OCI-LY7 (cell line): ENCODE measurements at regions not wholly inside any gene's neighbourhood (a gene's known extent, or its start where the extent isn't known, plus 50 kb on each side); places are given as distances from the start of the nearest gene placed in this dataset.

Experiments
- BruUV-seq: library from RNA; stranded (reverse); fragments of 400-500 nt; replicated peaks from 2 replicates; lab custom pipeline; 2021; lab: Mats Ljungman, UMichigan
- CTCF ChIA-PET: fragments of 300-600 bp; sonication (Branson Sonifier 250); formaldehyde crosslinking; loops from one replicate; lab custom pipeline; 2022; ENCODE audit warnings: antibody characterized with exemption; ENCODE audit not compliant: unreplicated experiment; lab: Charles Lee
- POLR2A ChIA-PET: fragments of 300-600 bp; sonication (Branson Sonifier 250); formaldehyde crosslinking; loops from one replicate; lab custom pipeline; 2022; ENCODE audit warnings: antibody characterized with exemption; lab: Charles Lee
- DNase-seq: peaks from one replicate; pipeline ENCODE4 v3.0.0-alpha.2; 2015; ENCODE audit warnings: low spot score
- H2AFZ ChIP-seq: fragments of 200-600 bp; sonication (generic), shearing (Covaris generic); 2 replicates; pipeline ENCODE4 v1.6.1; 2014; ENCODE audit warnings: mild to moderate bottlenecking, antibody characterized with exemption, low read length, moderate library complexity
- H3K27ac ChIP-seq: fragments of 200-600 bp; sonication (generic); 2 replicates; pipeline ENCODE4 v1.5.1; 2014; ENCODE audit warnings: mixed run types, low read depth, mild to moderate bottlenecking, moderate library complexity, low read length, inconsistent platforms; ENCODE audit not compliant: poor library complexity, severe bottlenecking
- H3K36me3 ChIP-seq: fragments of 200-600 bp; sonication (generic); 2 replicates; pipeline ENCODE4 v1.6.1; 2014; ENCODE audit warnings: mild to moderate bottlenecking, antibody characterized with exemption, low read length, moderate library complexity, mixed read lengths; ENCODE audit not compliant: insufficient read depth
- H3K4me1 ChIP-seq: fragments of 200-600 bp; sonication (generic); 2 replicates; pipeline ENCODE4 v1.5.1; 2014; ENCODE audit warnings: mild to moderate bottlenecking, low read length; ENCODE audit not compliant: insufficient read depth, poor library complexity, severe bottlenecking
- H3K4me2 ChIP-seq: fragments of 200-600 bp; sonication (generic); 2 replicates; pipeline ENCODE4 v1.6.1; 2014; ENCODE audit warnings: mild to moderate bottlenecking, low read length
- H3K4me3 ChIP-seq: fragments of 200-600 bp; sonication (generic); 2 replicates; pipeline ENCODE4 v1.5.1; 2014; ENCODE audit warnings: mild to moderate bottlenecking, low read depth, low read length; ENCODE audit not compliant: poor library complexity, severe bottlenecking
- H3K79me2 ChIP-seq: fragments of 200-600 bp; sonication (generic); 2 replicates; pipeline ENCODE4 v1.6.1; 2016; ENCODE audit warnings: low read depth, mild to moderate bottlenecking, low read length, moderate library complexity, mixed read lengths; ENCODE audit not compliant: insufficient read depth
- H3K9me2 ChIP-seq: fragments of 200-600 bp; sonication (generic); 2 replicates; pipeline ENCODE4 v1.6.1; 2016; ENCODE audit warnings: mild to moderate bottlenecking, low read length, mixed read lengths; ENCODE audit not compliant: insufficient read depth
- H3K9me3 ChIP-seq: fragments of 200-600 bp; sonication (generic); 2 replicates; pipeline ENCODE4 v1.6.1; 2014; ENCODE audit warnings: mild to moderate bottlenecking, mixed run types, low read length, mixed read lengths
- H4K20me1 ChIP-seq: fragments of 200-600 bp; sonication (generic); 2 replicates; pipeline ENCODE4 v1.6.1; 2014; ENCODE audit warnings: mild to moderate bottlenecking, antibody characterized with exemption, low read length, moderate library complexity, mixed read lengths; ENCODE audit not compliant: insufficient read depth
- CTCF ChIP-seq: fragments of 200-600 bp; sonication (generic); conservative IDR thresholded peaks from 2 replicates; pipeline ENCODE4 v1.5.1; 2014; ENCODE audit warnings: mild to moderate bottlenecking, antibody characterized with exemption, low read length, moderate library complexity, mixed read lengths
- EZH2phosphoT487 ChIP-seq: fragments of 200-600 bp; sonication (generic); IDR thresholded peaks from 2 replicates; pipeline ENCODE4 v1.6.1; 2018; ENCODE audit warnings: low read depth, borderline replicate concordance, mild to moderate bottlenecking, mixed run types, antibody characterized with exemption, low read length, moderate library complexity, mixed read lengths
- intact Hi-C: fragments of 100-400 bp; cut with micrococcal nuclease; formaldehyde crosslinking; loops from one replicate; pipeline ENCODE4 v1.10.0; 2022; ENCODE audit not compliant: unreplicated experiment

- Histone ChIP-seq H3K9me3 (no peaks in the 10 kb centered on the region), H3K4me1 (no peaks in the 10 kb centered on the region), H3K36me3 (no peaks in the 10 kb centered on the region), H3K4me3 (no peak overlapping the region), H4K20me1 (no peaks in the 10 kb centered on the region), H3K27ac (no peak overlapping the region), H2AFZ (no peak overlapping the region), H3K4me2 (no peak overlapping the region), H3K79me2 (no peaks in the 10 kb centered on the region), H3K9me2 (no peaks in the 10 kb centered on the region)
- CTCF ChIA-PET: no interaction called here
- DNase-seq: no peak
- TF ChIP-seq EZH2phosphoT487 (no peak), CTCF (no peak)
- no TSS peak for BruUV-seq
- intact Hi-C loops: no loop called here
- POLR2A ChIA-PET: no interaction called here
Observed at GRCh38 chr4:115629270-115629669, 515.9 kb upstream of the NDST4 start.

GRCh38 chr4:115609631-115610030 lies 496.2 kb upstream of the NDST4 start:
- ChIA-PET CTCF (no interaction called here), POLR2A (no interaction called here)
- Histone ChIP-seq H3K36me3 (no peaks in the 10 kb centered on the region), H2AFZ (no peak overlapping the region), H3K4me1 (no peaks in the 10 kb centered on the region), H3K9me3 (no peaks in the 10 kb centered on the region), H3K4me3 (no peak overlapping the region), H4K20me1 (no peaks in the 10 kb centered on the region), H3K4me2 (no peak overlapping the region), H3K27ac (no peak overlapping the region), H3K79me2 (no peaks in the 10 kb centered on the region), H3K9me2 (no peaks in the 10 kb centered on the region)
- intact Hi-C loops: no loop called here
- DNase-seq: no peak
- TF ChIP-seq EZH2phosphoT487 (no peak), CTCF (no peak)
- BruUV-seq: no TSS peak

DNA sequence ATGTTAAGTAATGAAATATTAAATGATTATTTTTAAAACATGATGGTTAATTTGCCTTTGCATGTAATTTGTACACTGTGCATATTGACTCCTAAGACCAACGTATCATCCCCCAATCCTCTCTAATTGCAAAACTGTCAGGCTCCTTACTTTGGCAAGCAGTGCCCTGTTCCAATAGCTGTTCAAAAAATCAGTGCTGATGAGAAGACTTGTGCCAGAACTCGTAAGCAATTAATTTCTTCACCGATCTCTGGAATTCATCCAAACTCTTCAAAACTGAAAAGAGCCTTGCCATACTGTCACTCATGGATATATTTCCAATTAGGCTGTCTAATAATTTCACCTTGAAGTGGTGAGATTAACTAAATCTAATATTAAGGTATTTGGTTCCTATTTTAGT lies 493.9 kb upstream of the NDST4 start:
- intact Hi-C loops: no loop called here
- no peak overlapping the region for H3K27ac ChIP-seq
- H3K4me2 ChIP-seq: no peak overlapping the region
- H3K4me1 ChIP-seq: no peaks in the 10 kb centered on the region
- H3K36me3 ChIP-seq: no peaks in the 10 kb centered on the region
- no peaks in the 10 kb centered on the region for H3K9me3 ChIP-seq
- H3K4me3 ChIP-seq: no peak overlapping the region
- H4K20me1 ChIP-seq: no peaks in the 10 kb centered on the region
- CTCF ChIA-PET: no interaction called here
- DNase-seq: no peak
- no peaks in the 10 kb centered on the region for H3K9me2 ChIP-seq
- POLR2A ChIA-PET: interaction anchor here (1.1 kb wide), 1 partner anchor 16 kb away, joined by 3 read pairs; no protein-coding TSS in a partner anchor
- TF ChIP-seq EZH2phosphoT487 (no peak), CTCF (no peak)
- H2AFZ ChIP-seq: no peak overlapping the region
- H3K79me2 ChIP-seq: no peaks in the 10 kb centered on the region
- no TSS peak for BruUV-seq
